ENCODE measurements at regions not wholly inside any gene's neighbourhood (a gene's known extent, or its start where the extent isn't known, plus 50 kb on each side); places are given as distances from the start of the nearest gene placed in this dataset.

GRCh38 chr10:36788152-36788551 lies 337.2 kb upstream of the ANKRD30A start:
- no peak for TF ChIP-seq EP300 (IDR thresholded peaks at IDR 0.05)
- TF ChIP-seq CTCF (IDR thresholded peaks at IDR 0.05): no peak
- TF ChIP-seq POLR2A (IDR thresholded peaks at IDR 0.05): no peak
- TF ChIP-seq POLR2AphosphoS5 (IDR thresholded peaks at IDR 0.05): no peak
